Chondrocyte (in vitro differentiated cells): ENCODE measurements at regions not wholly inside any gene's neighbourhood (a gene's known extent, or its start where the extent isn't known, plus 50 kb on each side); places are given as distances from the start of the nearest gene placed in this dataset.

Experiments
- DNase-seq: peaks from one replicate; pipeline ENCODE4 v3.0.0; 2021; ENCODE audit warnings: mixed read lengths, low spot score
- H3K27ac Mint-ChIP-seq: one replicate; pipeline ENCODE4 v1.8.0; 2021; ENCODE audit warnings: mild to moderate bottlenecking, moderate library complexity, mixed read lengths; ENCODE audit not compliant: unreplicated experiment
- H3K27me3 Mint-ChIP-seq: 2 replicates; pipeline ENCODE4 v1.8.0; 2021; ENCODE audit warnings: low read depth, mixed read lengths
- H3K36me3 Mint-ChIP-seq: 2 replicates; pipeline ENCODE4 v1.8.0; 2021; ENCODE audit warnings: low read depth, mixed read lengths
- H3K4me1 Mint-ChIP-seq: 2 replicates; pipeline ENCODE4 v1.8.0; 2021; ENCODE audit warnings: low read depth, mild to moderate bottlenecking, mixed read lengths
- H3K4me3 Mint-ChIP-seq: one replicate; pipeline ENCODE4 v1.8.0; 2021; ENCODE audit warnings: mild to moderate bottlenecking, moderate library complexity, mixed read lengths; ENCODE audit not compliant: unreplicated experiment
- H3K9me3 Mint-ChIP-seq: 2 replicates; pipeline ENCODE4 v1.8.0; 2021; ENCODE audit warnings: low read depth, mixed read lengths
- CTCF ChIP-seq: fragments of 200-600 bp; sonication (generic); IDR thresholded peaks from 2 replicates; pipeline ENCODE4 v1.5.0; 2021; ENCODE audit warnings: antibody characterized with exemption, mild to moderate bottlenecking, moderate library complexity

GRCh38 chr3:118775021-118775420, 259.6 kb downstream of the IGSF11 start:
- Mint-ChIP-seq H3K27me3 (no peaks in the 10 kb centered on the region), H3K27ac (no peak overlapping the region), H3K36me3 (no peaks in the 10 kb centered on the region), H3K4me3 (no peak overlapping the region), H3K9me3 (peaks cover 3% of the 10 kb centered on the region), H3K4me1 (no peaks in the 10 kb centered on the region)
- TF ChIP-seq CTCF: no peak
- DNase-seq: no peak

- Mint-ChIP-seq H3K4me1 (no peaks in the 10 kb centered on the region), H3K27ac (no peak overlapping the region), H3K4me3 (no peak overlapping the region), H3K9me3 (peaks cover 3% of the 10 kb centered on the region), H3K27me3 (peaks cover 2% of the 10 kb centered on the region), H3K36me3 (no peaks in the 10 kb centered on the region)
- DNase-seq: no peak
- no peak for TF ChIP-seq CTCF
Measured at GRCh38 chr3:118778201-118778600, 256.4 kb downstream of the IGSF11 start.

GRCh38 chr3:118781232-118781631, 253.4 kb downstream of the IGSF11 start:
- H3K27ac Mint-ChIP-seq: no peak overlapping the region
- peaks cover 2% of the 10 kb centered on the region for H3K27me3 Mint-ChIP-seq
- no peaks in the 10 kb centered on the region for H3K9me3 Mint-ChIP-seq
- H3K36me3 Mint-ChIP-seq: no peaks in the 10 kb centered on the region
- DNase-seq: no peak
- no peak for TF ChIP-seq CTCF
- no peak overlapping the region for H3K4me3 Mint-ChIP-seq
- no peaks in the 10 kb centered on the region for H3K4me1 Mint-ChIP-seq

- H3K9me3 Mint-ChIP-seq: no peaks in the 10 kb centered on the region
- no peak overlapping the region for H3K27ac Mint-ChIP-seq
- no peaks in the 10 kb centered on the region for H3K4me1 Mint-ChIP-seq
- H3K36me3 Mint-ChIP-seq: no peaks in the 10 kb centered on the region
- no peak for DNase-seq
- no peak for TF ChIP-seq CTCF
- peaks cover 2% of the 10 kb centered on the region for H3K27me3 Mint-ChIP-seq
- H3K4me3 Mint-ChIP-seq: no peak overlapping the region
Measured at GRCh38 chr3:118781839-118782238, 252.8 kb downstream of the IGSF11 start.

GRCh38 chr3:118782755-118783202, 251.9 kb downstream of the IGSF11 start:
- no peak overlapping the region for H3K27ac Mint-ChIP-seq
- no peak for TF ChIP-seq CTCF
- H3K4me1 Mint-ChIP-seq: no peaks in the 10 kb centered on the region
- no peaks in the 10 kb centered on the region for H3K36me3 Mint-ChIP-seq
- no peaks in the 10 kb centered on the region for H3K9me3 Mint-ChIP-seq
- peaks cover 2% of the 10 kb centered on the region for H3K27me3 Mint-ChIP-seq
- no peak overlapping the region for H3K4me3 Mint-ChIP-seq
- no peak for DNase-seq
